Karpas-422 (cell line): ENCODE measurements at regions not wholly inside any gene's neighbourhood (a gene's known extent, or its start where the extent isn't known, plus 50 kb on each side); places are given as distances from the start of the nearest gene placed in this dataset.

Experiments
- DNase-seq: peaks from one replicate; pipeline ENCODE4 v3.0.0-alpha.2; 2015
- H2AFZ ChIP-seq: fragments of 200-600 bp; sonication (generic); 2 replicates; pipeline ENCODE4 v1.6.1; 2014; ENCODE audit warnings: antibody characterized with exemption, low read length, mixed read lengths
- H3K27ac ChIP-seq: fragments of 200-600 bp; sonication (generic); 2 replicates; pipeline ENCODE4 v1.5.1; 2014; ENCODE audit warnings: mild to moderate bottlenecking, low read length, moderate library complexity
- H3K27me3 ChIP-seq: fragments of 200-600 bp; sonication (generic); 2 replicates; pipeline ENCODE4 v1.6.1; 2014; ENCODE audit warnings: low read length, mixed read lengths
- H3K36me3 ChIP-seq: fragments of 200-600 bp; sonication (generic); 2 replicates; pipeline ENCODE4 v1.6.1; 2014; ENCODE audit warnings: low read length, mixed read lengths; ENCODE audit not compliant: insufficient read depth
- H3K4me1 ChIP-seq: fragments of 200-600 bp; sonication (generic); 2 replicates; pipeline ENCODE4 v1.6.1; 2014; ENCODE audit warnings: mild to moderate bottlenecking, low read length, mixed read lengths
- H3K4me2 ChIP-seq: fragments of 200-600 bp; sonication (generic); 2 replicates; pipeline ENCODE4 v1.6.1; 2014; ENCODE audit warnings: low read length, low read depth, mild to moderate bottlenecking; ENCODE audit not compliant: poor library complexity, severe bottlenecking
- H3K4me3 ChIP-seq: fragments of 200-600 bp; sonication (generic); 2 replicates; pipeline ENCODE4 v1.5.1; 2014; ENCODE audit warnings: mild to moderate bottlenecking, antibody characterized with exemption, low read length, mixed read lengths
- H3K79me2 ChIP-seq: fragments of 200-600 bp; sonication (generic); 2 replicates; pipeline ENCODE4 v1.6.1; 2014; ENCODE audit warnings: mild to moderate bottlenecking, low read length, mixed read lengths
- H3K9ac ChIP-seq: fragments of 200-600 bp; sonication (generic); 2 replicates; pipeline ENCODE4 v1.6.0; 2014; ENCODE audit warnings: low read length
- H3K9me2 ChIP-seq: fragments of 200-600 bp; sonication (generic), shearing (Covaris generic); replicated peaks from 2 replicates; pipeline ENCODE4 v1.6.0; 2014; ENCODE audit warnings: mild to moderate bottlenecking, low read length, moderate library complexity; ENCODE audit not compliant: insufficient read depth
- H3K9me3 ChIP-seq: fragments of 300-700, 200-600 bp; sonication (generic); 2 replicates; pipeline ENCODE4 v1.6.1; 2014; ENCODE audit warnings: low read length, mixed read lengths
- H4K20me1 ChIP-seq: fragments of 200-600 bp; sonication (generic); 2 replicates; pipeline ENCODE4 v1.6.1; 2014; ENCODE audit warnings: mild to moderate bottlenecking, antibody characterized with exemption, low read length, low read depth; ENCODE audit not compliant: insufficient read depth

DNA sequence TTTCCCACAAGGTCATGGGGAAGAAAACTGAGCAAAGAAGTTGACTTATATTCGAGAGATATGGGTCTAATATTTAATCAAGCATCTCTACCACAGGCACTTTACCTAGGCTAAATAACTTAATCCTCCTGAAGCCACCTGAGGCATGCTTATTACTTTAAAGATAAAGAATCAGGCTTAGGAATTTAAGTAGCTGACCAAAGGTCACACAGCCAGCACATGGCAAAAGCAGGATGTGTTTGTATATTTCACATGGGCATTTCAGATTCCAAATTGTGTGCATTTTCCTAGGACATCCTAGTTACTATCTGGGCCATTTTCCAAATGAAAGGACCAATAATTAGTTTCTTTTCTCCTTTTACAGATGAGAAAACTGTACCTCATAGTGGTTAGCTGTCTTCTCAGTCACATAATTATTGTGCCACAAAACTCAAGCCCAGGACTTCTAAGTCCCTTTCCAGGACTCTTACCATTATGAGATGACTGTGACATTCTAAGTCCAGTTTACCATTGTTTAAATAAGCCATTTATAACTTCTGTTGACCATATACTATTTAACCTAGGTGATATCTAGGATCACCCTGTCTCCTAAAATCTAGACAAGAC, 112.1 kb upstream of the ZC3H12C start:
- H3K4me2 ChIP-seq: no peak overlapping the region
- H4K20me1 ChIP-seq: no peaks in the 10 kb centered on the region
- H3K4me1 ChIP-seq: peaks cover 6% of the 10 kb centered on the region
- no peak overlapping the region for H2AFZ ChIP-seq
- no peak overlapping the region for H3K27ac ChIP-seq
- no peak overlapping the region for H3K4me3 ChIP-seq
- no peak for DNase-seq
- no peaks in the 10 kb centered on the region; the same call in 1 of the 2 replicates for H3K9me2 ChIP-seq
- H3K79me2 ChIP-seq: no peaks in the 10 kb centered on the region
- H3K27me3 ChIP-seq: no peaks in the 10 kb centered on the region
- H3K9ac ChIP-seq: no peak overlapping the region
- no peaks in the 10 kb centered on the region for H3K36me3 ChIP-seq
- H3K9me3 ChIP-seq: no peaks in the 10 kb centered on the region

DNA sequence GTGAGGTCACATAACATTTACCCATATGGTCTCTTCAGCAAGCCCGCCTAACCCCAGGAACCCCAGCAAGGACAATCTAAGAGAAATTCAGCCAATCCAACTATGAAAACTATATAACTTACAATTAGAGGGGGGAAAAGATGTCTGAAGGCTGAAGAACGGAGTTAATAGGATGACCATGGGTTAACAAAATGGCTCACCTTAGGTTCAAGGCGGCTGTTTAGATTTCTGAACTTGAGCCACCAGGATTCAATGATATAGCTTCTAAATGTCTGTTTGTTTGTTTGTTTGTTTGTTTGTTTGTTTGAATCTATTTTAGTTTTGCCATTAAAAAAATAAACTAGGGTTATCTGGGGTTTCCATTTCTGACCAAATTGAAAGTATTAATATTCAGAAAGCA, 109.8 kb upstream of the ZC3H12C start:
- no peak overlapping the region for H3K4me3 ChIP-seq
- no peak overlapping the region for H3K27ac ChIP-seq
- no peak overlapping the region for H2AFZ ChIP-seq
- no peaks in the 10 kb centered on the region for H3K36me3 ChIP-seq
- no peaks in the 10 kb centered on the region for H3K79me2 ChIP-seq
- H3K9me3 ChIP-seq: no peaks in the 10 kb centered on the region
- no peaks in the 10 kb centered on the region for H4K20me1 ChIP-seq
- no peak overlapping the region for H3K9ac ChIP-seq
- no peaks in the 10 kb centered on the region for H3K27me3 ChIP-seq
- H3K4me1 ChIP-seq: peaks cover 6% of the 10 kb centered on the region
- no peak overlapping the region for H3K4me2 ChIP-seq
- H3K9me2 ChIP-seq: no peaks in the 10 kb centered on the region; the same call in 1 of the 2 replicates
- DNase-seq: no peak

DNA sequence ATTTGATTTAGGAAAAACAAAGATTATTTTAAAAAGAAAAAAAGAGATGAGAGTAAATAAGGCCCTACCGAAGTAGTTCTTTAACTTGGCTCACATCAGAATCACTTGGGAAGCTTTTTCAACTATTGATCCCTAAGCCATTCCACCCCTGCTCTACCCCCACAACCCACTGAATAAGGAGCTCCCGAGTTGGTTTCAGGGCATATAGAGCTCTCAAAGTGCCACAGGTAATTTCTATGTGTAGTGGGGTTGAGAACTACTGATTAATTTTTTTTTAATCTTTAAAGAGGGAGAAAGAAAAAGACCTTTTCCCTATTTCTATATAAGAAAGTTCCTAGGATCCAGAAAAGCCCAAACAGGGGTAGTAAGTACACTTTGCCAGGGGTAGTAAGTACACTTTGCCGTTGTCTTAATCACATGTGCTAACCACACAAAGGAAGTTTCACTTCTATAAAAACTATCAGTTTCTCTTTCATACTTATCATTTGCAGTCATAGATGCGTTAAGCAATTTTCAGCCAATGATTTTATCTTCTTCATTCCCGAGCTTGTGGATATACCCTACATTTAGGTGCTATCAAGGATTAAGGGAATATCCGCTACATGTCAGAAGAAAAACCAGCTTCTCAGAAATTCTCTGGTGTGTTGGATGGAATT, 108.4 kb upstream of the ZC3H12C start:
- Histone ChIP-seq H3K27ac (no peak overlapping the region), H3K27me3 (no peaks in the 10 kb centered on the region), H3K9me2 (no peaks in the 10 kb centered on the region; the same call in 1 of the 2 replicates), H3K4me1 (peaks cover 6% of the 10 kb centered on the region), H3K4me2 (peak overlapping the region; percentile 22), H3K9ac (no peak overlapping the region), H3K36me3 (no peaks in the 10 kb centered on the region), H2AFZ (peak overlapping the region; percentile 33; the same call in 1 of the 2 replicates), H4K20me1 (no peaks in the 10 kb centered on the region), H3K79me2 (no peaks in the 10 kb centered on the region), H3K9me3 (no peaks in the 10 kb centered on the region), H3K4me3 (no peak overlapping the region)
- DNase-seq: peak; percentile 63

DNA sequence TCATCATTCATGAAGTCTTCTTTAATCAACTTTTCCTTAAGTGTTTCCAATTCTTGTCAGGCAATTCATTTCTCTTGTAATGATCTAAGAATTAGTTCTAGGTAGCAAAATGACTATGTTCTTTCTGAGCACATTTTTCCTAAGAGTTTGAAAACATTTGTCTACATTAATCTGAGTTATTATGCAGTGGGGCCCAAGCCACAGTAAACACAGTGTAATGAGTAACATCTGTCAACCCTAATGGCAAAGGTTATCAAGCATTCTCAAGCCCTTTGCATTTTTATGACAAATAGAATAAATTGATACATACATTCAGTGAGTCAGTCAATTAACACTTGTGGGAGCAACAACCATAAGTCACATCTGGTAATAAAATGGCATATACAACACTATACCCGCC, 106.7 kb upstream of the ZC3H12C start:
- no peaks in the 10 kb centered on the region for H3K9me3 ChIP-seq
- H3K79me2 ChIP-seq: no peaks in the 10 kb centered on the region
- H3K27me3 ChIP-seq: no peaks in the 10 kb centered on the region
- no peak overlapping the region for H3K4me2 ChIP-seq
- H3K9me2 ChIP-seq: no peaks in the 10 kb centered on the region; the same call in 1 of the 2 replicates
- H3K27ac ChIP-seq: no peak overlapping the region
- H2AFZ ChIP-seq: no peak overlapping the region
- no peaks in the 10 kb centered on the region for H3K36me3 ChIP-seq
- no peak for DNase-seq
- no peak overlapping the region for H3K4me3 ChIP-seq
- no peaks in the 10 kb centered on the region for H4K20me1 ChIP-seq
- peaks cover 6% of the 10 kb centered on the region for H3K4me1 ChIP-seq
- no peak overlapping the region for H3K9ac ChIP-seq

DNA sequence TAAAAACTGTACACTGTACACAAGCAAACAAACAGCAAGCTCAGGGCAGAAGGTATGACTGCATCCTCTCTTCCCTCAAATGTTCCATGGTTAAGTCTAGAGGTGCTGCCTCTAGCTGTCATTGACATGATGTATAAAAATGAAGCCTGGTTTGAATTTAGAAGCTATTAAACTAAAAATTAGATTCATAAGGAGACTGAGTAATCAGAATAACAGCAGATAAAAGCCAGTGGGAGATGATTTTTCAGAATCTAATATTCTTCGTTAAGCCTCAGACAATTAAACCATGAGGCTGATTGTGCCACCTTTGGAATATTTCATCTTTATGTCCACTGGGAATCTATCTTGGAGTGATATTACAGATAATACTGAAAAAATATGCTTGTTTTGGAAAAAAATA, 101.4 kb upstream of the ZC3H12C start:
- no peaks in the 10 kb centered on the region for H3K36me3 ChIP-seq
- H3K79me2 ChIP-seq: no peaks in the 10 kb centered on the region
- H2AFZ ChIP-seq: no peak overlapping the region
- H3K27ac ChIP-seq: no peak overlapping the region
- no peaks in the 10 kb centered on the region for H4K20me1 ChIP-seq
- H3K9me3 ChIP-seq: no peaks in the 10 kb centered on the region
- no peaks in the 10 kb centered on the region for H3K9me2 ChIP-seq
- no peak for DNase-seq
- no peak overlapping the region for H3K9ac ChIP-seq
- H3K4me3 ChIP-seq: no peak overlapping the region
- H3K4me2 ChIP-seq: no peak overlapping the region
- no peaks in the 10 kb centered on the region for H3K4me1 ChIP-seq
- H3K27me3 ChIP-seq: no peaks in the 10 kb centered on the region

DNA sequence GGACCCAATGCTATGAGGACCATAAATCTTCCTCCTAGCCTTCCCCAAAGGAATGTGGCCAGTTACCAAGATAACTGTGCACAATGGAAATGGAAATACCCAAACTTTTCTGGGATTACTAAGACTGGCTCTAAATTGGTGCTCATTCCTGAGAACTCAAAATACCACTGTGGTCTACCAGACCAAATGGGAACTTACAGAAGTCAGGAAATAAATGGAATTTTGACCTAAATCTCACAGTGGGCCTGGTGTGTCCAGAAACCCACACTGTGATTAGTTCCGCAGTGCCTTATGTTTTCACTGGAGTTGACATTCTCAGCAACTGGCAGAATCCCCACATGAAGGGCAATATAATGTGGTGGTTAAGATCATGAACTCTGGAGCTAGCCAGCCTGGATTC, 99.4 kb upstream of the ZC3H12C start:
- Histone ChIP-seq H3K9me2 (no peaks in the 10 kb centered on the region), H4K20me1 (no peaks in the 10 kb centered on the region), H3K36me3 (no peaks in the 10 kb centered on the region), H3K4me1 (no peaks in the 10 kb centered on the region), H2AFZ (no peak overlapping the region), H3K27ac (no peak overlapping the region), H3K9me3 (no peaks in the 10 kb centered on the region), H3K27me3 (0 out of 2 replicates have a peak, but pooled peaks cover 4% of the 10 kb centered on the region), H3K79me2 (no peaks in the 10 kb centered on the region), H3K9ac (no peak overlapping the region), H3K4me3 (no peak overlapping the region), H3K4me2 (no peak overlapping the region)
- DNase-seq: no peak

DNA sequence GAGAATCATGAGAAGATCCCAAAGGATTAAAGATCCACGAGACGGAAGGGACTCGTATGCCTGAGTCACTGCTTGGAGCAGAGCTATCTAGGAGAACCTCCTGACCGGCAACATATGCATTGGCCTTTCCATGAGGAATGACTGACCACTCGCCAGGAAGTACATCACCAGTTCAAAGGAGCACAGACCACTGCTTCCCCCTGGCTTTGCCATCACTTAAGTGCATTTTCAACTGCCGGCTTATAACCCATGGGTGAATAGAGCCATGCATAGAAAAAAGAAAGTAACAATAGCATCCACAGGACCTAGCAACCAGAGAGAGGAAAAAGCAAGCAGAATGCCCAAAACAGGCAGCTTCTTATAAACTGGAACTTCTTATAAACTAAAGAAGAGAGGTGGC, 98.3 kb upstream of the ZC3H12C start:
- Histone ChIP-seq H3K4me3 (no peak overlapping the region), H2AFZ (no peak overlapping the region), H3K9me2 (no peaks in the 10 kb centered on the region), H3K36me3 (no peaks in the 10 kb centered on the region), H3K4me1 (peaks cover 1% of the 10 kb centered on the region), H3K9me3 (no peaks in the 10 kb centered on the region), H3K79me2 (no peaks in the 10 kb centered on the region), H3K27me3 (0 out of 2 replicates have a peak, but pooled peaks cover 4% of the 10 kb centered on the region), H3K9ac (no peak overlapping the region), H4K20me1 (no peaks in the 10 kb centered on the region), H3K27ac (no peak overlapping the region), H3K4me2 (no peak overlapping the region)
- DNase-seq: no peak

DNA sequence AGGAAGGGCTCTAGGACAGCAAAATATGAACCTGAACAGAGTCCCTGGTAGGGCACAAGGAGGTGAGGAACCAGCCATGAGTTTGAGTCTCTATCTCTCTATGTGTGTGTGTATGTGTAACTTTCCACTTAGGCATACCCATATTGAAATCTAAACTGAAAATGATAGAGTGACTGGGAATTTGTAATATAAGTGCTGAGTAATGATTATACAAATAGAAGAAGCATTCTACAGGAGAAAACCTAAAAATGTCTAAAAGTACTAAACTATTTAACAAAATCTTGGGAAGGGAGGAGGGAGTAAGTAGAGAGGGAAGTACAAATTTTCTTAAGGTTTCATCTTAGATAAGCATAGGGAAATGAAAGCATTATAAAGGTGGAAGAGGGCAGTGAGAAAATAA, 97.1 kb upstream of the ZC3H12C start:
- H3K27ac ChIP-seq: no peak overlapping the region
- H3K27me3 ChIP-seq: peaks cover 4% of the 10 kb centered on the region; the same call in 1 of the 2 replicates
- no peaks in the 10 kb centered on the region for H3K79me2 ChIP-seq
- no peaks in the 10 kb centered on the region for H3K36me3 ChIP-seq
- peaks cover 5% of the 10 kb centered on the region for H3K4me1 ChIP-seq
- no peak overlapping the region for H2AFZ ChIP-seq
- no peak overlapping the region for H3K4me3 ChIP-seq
- H4K20me1 ChIP-seq: no peaks in the 10 kb centered on the region
- DNase-seq: no peak
- no peak overlapping the region for H3K9ac ChIP-seq
- H3K4me2 ChIP-seq: no peak overlapping the region
- no peaks in the 10 kb centered on the region for H3K9me2 ChIP-seq
- H3K9me3 ChIP-seq: no peaks in the 10 kb centered on the region
